ENCODE measurements at regions not wholly inside any gene's neighbourhood (a gene's known extent, or its start where the extent isn't known, plus 50 kb on each side); places are given as distances from the start of the nearest gene placed in this dataset.

- WGBS, 2 experiments (ENCODE audit: insufficient coverage in 1 of 2, insufficient read length in 1 of 2): 65 to 78% methylated on average over 6 to 7 of the region's 7 CpGs
- no peaks in the 10 kb centered on the region for H3K27me3 ChIP-seq (ENCODE audit: control insufficient read depth, insufficient read depth, low read length, poor library complexity, severe bottlenecking)
- H3K27me3 Mint-ChIP-seq (ENCODE audit: insufficient read depth): no peaks in the 10 kb centered on the region
- no peaks in the 10 kb centered on the region for H3K9me3 ChIP-seq (ENCODE audit: control insufficient read depth, low read length)
- H3K27ac ChIP-seq (ENCODE audit: low read depth, low read length): no peak overlapping the region
- no peaks in the 10 kb centered on the region for H3K9me3 Mint-ChIP-seq
- peaks cover 7% of the 10 kb centered on the region for H3K4me1 ChIP-seq (ENCODE audit: control insufficient read depth, insufficient read depth, low read length)
- H3K4me1 Mint-ChIP-seq: peaks cover 31% of the 10 kb centered on the region
- no peaks in the 10 kb centered on the region for H3K36me3 Mint-ChIP-seq (ENCODE audit: low read depth)
- H3K36me3 ChIP-seq (ENCODE audit: control insufficient read depth, insufficient read depth, low read length): no peaks in the 10 kb centered on the region
- no peak overlapping the region for H3K4me3 ChIP-seq (ENCODE audit: low read length)
- no peak for DNase-seq
- TF ChIP-seq CTCF (conservative IDR thresholded peaks at IDR 0.05): no peak
- no peak overlapping the region for H3K27ac Mint-ChIP-seq
- no peak overlapping the region for H3K9ac ChIP-seq (ENCODE audit: extremely low read depth, low read length, poor library complexity, severe bottlenecking)
- no peak overlapping the region for H3K4me3 Mint-ChIP-seq
These were observed 362.6 kb downstream of the MATN1 start for GRCh38 chr1:30360753-30361152.

GRCh38 chr1:30360281-30360680, 363.1 kb downstream of the MATN1 start:
- no peak overlapping the region for H3K27ac ChIP-seq (ENCODE audit: low read depth, low read length)
- H3K4me3 Mint-ChIP-seq: no peak overlapping the region
- 95 to 100% methylated on average over 1 to 2 of the region's 2 CpGs for WGBS, 2 experiments (ENCODE audit: insufficient coverage in 1 of 2, insufficient read length in 1 of 2)
- no peaks in the 10 kb centered on the region for H3K9me3 ChIP-seq (ENCODE audit: control insufficient read depth, low read length)
- H3K27me3 ChIP-seq (ENCODE audit: control insufficient read depth, insufficient read depth, low read length, poor library complexity, severe bottlenecking): no peaks in the 10 kb centered on the region
- H3K27me3 Mint-ChIP-seq (ENCODE audit: insufficient read depth): no peaks in the 10 kb centered on the region
- DNase-seq: no peak
- no peak overlapping the region for H3K4me3 ChIP-seq (ENCODE audit: low read length)
- H3K4me1 ChIP-seq (ENCODE audit: control insufficient read depth, insufficient read depth, low read length): peaks cover 7% of the 10 kb centered on the region
- no peaks in the 10 kb centered on the region for H3K9me3 Mint-ChIP-seq
- H3K9ac ChIP-seq (ENCODE audit: extremely low read depth, low read length, poor library complexity, severe bottlenecking): no peak overlapping the region
- no peak for TF ChIP-seq CTCF (conservative IDR thresholded peaks at IDR 0.05)
- H3K36me3 ChIP-seq (ENCODE audit: control insufficient read depth, insufficient read depth, low read length): no peaks in the 10 kb centered on the region
- H3K27ac Mint-ChIP-seq: no peak overlapping the region
- H3K4me1 Mint-ChIP-seq: peaks cover 31% of the 10 kb centered on the region
- H3K36me3 Mint-ChIP-seq (ENCODE audit: low read depth): no peaks in the 10 kb centered on the region

- Mint-ChIP-seq H3K4me1 (peaks cover 31% of the 10 kb centered on the region), H3K36me3 (ENCODE audit: low read depth) (no peaks in the 10 kb centered on the region), H3K4me3 (no peak overlapping the region), H3K9me3 (no peaks in the 10 kb centered on the region), H3K27me3 (ENCODE audit: insufficient read depth) (no peaks in the 10 kb centered on the region), H3K27ac (no peak overlapping the region)
- Histone ChIP-seq H3K27ac (ENCODE audit: low read depth, low read length) (no peak overlapping the region), H3K36me3 (ENCODE audit: control insufficient read depth, insufficient read depth, low read length) (no peaks in the 10 kb centered on the region), H3K9ac (ENCODE audit: extremely low read depth, low read length, poor library complexity, severe bottlenecking) (no peak overlapping the region), H3K9me3 (ENCODE audit: control insufficient read depth, low read length) (no peaks in the 10 kb centered on the region), H3K4me1 (ENCODE audit: control insufficient read depth, insufficient read depth, low read length) (peaks cover 7% of the 10 kb centered on the region), H3K4me3 (ENCODE audit: low read length) (no peak overlapping the region), H3K27me3 (ENCODE audit: control insufficient read depth, insufficient read depth, low read length, poor library complexity, severe bottlenecking) (no peaks in the 10 kb centered on the region)
- no peak for TF ChIP-seq CTCF (conservative IDR thresholded peaks at IDR 0.05)
- 77 to 88% methylated on average over 7 to 12 of the region's 12 CpGs for WGBS, 2 experiments (ENCODE audit: insufficient coverage in 1 of 2, insufficient read length in 1 of 2)
- DNase-seq: no peak
These were observed 363.7 kb downstream of the MATN1 start for GRCh38 chr1:30359539-30360220.

Data from endodermal cell (in vitro differentiated cells).